GM18499 (cell line): ENCODE measurements at regions not wholly inside any gene's neighbourhood (a gene's known extent, or its start where the extent isn't known, plus 50 kb on each side); places are given as distances from the start of the nearest gene placed in this dataset.

ENCODE experiments used
- ATAC-seq: cut with Tn5 transposase; IDR thresholded peaks from one replicate; pipeline ENCODE4 v1.9.1; 2021; ENCODE audit warnings: moderate number of reproducible peaks; ENCODE audit not compliant: insufficient read depth, unreplicated experiment

- no peak for ATAC-seq
These were observed 302.8 kb upstream of the RASA1 start for GRCh38 chr5:86964889-86965288.

- ATAC-seq: no peak
These were observed 299.4 kb upstream of the RASA1 start for GRCh38 chr5:86968301-86968753.

GRCh38 chr5:86970361-86970760, 297.3 kb upstream of the RASA1 start:
- ATAC-seq: no peak

- no peak for ATAC-seq
These were observed 296.6 kb upstream of the RASA1 start for GRCh38 chr5:86971034-86971571.

GRCh38 chr5:86974955-86975354, 292.7 kb upstream of the RASA1 start:
- no peak for ATAC-seq

- ATAC-seq: no peak
These were observed 290.5 kb upstream of the RASA1 start for GRCh38 chr5:86977190-86977589.

GRCh38 chr5:86977808-86978207, 289.9 kb upstream of the RASA1 start:
- ATAC-seq: no peak

- ATAC-seq: peak; percentile 66
These were observed 287.8 kb upstream of the RASA1 start for GRCh38 chr5:86979811-86980411.

- ATAC-seq: no peak
These were observed 285.8 kb upstream of the RASA1 start for GRCh38 chr5:86981898-86982297.

- no peak for ATAC-seq
These were observed 284.5 kb upstream of the RASA1 start for GRCh38 chr5:86983208-86983607.

GRCh38 chr5:86986837-86987236, 280.8 kb upstream of the RASA1 start:
- ATAC-seq: no peak

- ATAC-seq: no peak
These were observed 270.2 kb upstream of the RASA1 start for GRCh38 chr5:86997516-86997915.

GRCh38 chr5:86999951-87000350, 267.7 kb upstream of the RASA1 start:
- ATAC-seq: no peak

- no peak for ATAC-seq
These were observed 265.2 kb upstream of the RASA1 start for GRCh38 chr5:87002485-87002884.

- ATAC-seq: no peak
These were observed 263.6 kb upstream of the RASA1 start for GRCh38 chr5:87004101-87004500.

- ATAC-seq: no peak
These were observed 259.9 kb upstream of the RASA1 start for GRCh38 chr5:87007737-87008136.

- no peak for ATAC-seq
These were observed 258.7 kb upstream of the RASA1 start for GRCh38 chr5:87008751-87009560.

- no peak for ATAC-seq
These were observed 256.9 kb upstream of the RASA1 start for GRCh38 chr5:87010736-87011135.

- ATAC-seq: no peak
These were observed 251.8 kb upstream of the RASA1 start for GRCh38 chr5:87015901-87016300.

GRCh38 chr5:87020099-87020934, 247.4 kb upstream of the RASA1 start:
- ATAC-seq: peak; percentile 84

- no peak for ATAC-seq
These were observed 245.3 kb upstream of the RASA1 start for GRCh38 chr5:87022415-87022814.
